DMS153 (cell line): ENCODE measurements at regions not wholly inside any gene's neighbourhood (a gene's known extent, or its start where the extent isn't known, plus 50 kb on each side); places are given as distances from the start of the nearest gene placed in this dataset.
A peak's percentile ranks its signal among the peaks of the same experiment; 100 is the strongest.

Experiments used
- DNase-seq: peaks from one replicate; lab custom pipeline; 2025; lab: John Stamatoyannopoulos, UW

- no peak for DNase-seq
Observed at GRCh38 chr7:155202106-155202871, 95.4 kb upstream of the INSIG1 start.

DNA sequence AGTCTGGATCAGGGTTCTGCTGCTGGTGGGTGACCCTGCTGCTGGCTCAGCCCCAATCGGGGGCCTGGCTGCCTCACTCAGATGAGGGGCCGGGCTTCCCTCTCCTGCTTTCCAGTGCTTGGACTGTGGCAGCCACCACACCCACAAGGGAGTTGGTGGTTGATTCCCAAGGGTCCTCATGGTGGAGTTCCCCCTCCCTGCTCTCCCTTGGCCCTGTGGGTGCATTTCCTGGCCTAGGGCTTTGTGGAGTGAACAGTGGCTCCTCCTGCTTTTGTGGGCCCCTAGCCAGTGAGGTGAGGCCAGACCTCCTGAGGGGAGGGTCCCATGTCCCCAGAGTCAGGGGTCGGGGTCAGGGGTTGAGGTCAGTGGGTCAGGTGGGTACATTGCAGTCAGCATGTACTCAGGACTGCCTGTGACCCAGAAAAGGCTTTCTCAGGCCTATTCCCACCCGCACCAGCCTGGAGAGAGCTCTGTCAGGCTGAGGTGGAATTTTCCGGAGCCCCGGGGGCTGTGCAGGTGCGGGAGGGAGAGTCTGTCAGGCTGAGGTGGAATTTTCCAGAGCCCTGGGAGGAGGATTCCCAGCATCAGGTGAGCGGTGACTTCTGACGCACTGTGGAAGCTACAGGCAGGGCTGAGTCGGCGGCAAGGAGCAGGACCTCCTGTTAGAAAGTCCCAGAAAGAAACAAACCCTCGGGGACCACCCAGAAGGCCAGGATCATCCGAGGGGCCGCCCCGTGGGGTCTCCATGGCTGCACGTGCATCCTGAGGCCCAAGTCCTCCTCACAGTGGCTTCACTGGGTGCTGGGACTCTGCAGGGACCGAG is 94.4 kb upstream of the INSIG1 start:
- DNase-seq, result no peak

GRCh38 chr7:155203882-155204691 is 93.6 kb upstream of the INSIG1 start:
- DNase-seq, result no peak

- DNase-seq, result no peak
Observed at GRCh38 chr7:155204744-155205367, 92.8 kb upstream of the INSIG1 start.

DNA sequence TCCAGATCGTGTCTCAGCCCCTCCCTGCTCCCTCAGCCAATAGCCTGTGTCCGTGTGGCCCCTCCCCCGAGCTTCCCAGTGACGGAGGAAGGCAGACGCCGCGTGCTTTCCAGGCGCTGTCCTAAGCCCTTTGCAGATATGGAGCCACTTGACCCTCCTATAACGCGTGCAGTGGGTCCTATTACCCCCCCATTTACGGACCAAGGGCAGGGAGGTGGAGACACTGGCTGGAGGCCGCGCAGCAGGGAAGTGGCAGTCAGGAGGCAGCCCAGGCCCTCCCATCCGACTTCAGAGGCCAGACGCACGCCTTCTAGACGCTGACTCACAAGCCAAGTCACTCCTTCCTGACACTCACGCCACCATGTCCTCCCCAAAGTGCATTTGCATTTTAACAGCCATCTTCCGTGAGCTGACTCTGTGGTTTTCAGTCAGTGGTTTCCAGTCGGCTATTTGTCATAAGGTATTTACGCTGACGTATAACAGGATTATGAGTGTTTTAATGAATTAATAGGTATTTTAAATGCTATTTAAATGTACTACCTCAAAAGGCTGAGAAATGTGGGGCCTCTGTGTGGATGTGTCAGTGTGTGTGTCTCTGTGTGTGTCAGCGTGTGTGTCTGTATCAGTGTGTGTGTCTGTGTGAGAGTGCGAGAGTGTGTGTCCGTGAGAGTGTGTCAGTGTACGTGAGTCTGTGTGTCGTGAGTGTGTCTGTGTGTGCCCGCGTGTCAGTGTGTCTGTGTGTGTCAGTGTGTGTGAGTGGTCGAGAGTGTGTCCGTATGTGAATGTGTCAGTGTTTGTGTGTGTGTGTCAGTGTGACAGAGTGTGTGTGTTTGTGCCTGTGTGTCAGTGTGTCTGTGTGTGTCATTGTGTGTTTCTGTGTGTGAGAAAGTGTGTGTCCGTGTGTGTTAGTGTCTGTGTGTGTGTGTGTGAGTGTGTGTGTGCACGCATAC is 92.0 kb upstream of the INSIG1 start:
- peak; percentile 8 for DNase-seq

GRCh38 chr7:155206318-155207020 is 91.2 kb upstream of the INSIG1 start:
- DNase-seq, result no peak

- DNase-seq, result no peak
Observed at GRCh38 chr7:155207326-155208002, 90.2 kb upstream of the INSIG1 start.

DNA sequence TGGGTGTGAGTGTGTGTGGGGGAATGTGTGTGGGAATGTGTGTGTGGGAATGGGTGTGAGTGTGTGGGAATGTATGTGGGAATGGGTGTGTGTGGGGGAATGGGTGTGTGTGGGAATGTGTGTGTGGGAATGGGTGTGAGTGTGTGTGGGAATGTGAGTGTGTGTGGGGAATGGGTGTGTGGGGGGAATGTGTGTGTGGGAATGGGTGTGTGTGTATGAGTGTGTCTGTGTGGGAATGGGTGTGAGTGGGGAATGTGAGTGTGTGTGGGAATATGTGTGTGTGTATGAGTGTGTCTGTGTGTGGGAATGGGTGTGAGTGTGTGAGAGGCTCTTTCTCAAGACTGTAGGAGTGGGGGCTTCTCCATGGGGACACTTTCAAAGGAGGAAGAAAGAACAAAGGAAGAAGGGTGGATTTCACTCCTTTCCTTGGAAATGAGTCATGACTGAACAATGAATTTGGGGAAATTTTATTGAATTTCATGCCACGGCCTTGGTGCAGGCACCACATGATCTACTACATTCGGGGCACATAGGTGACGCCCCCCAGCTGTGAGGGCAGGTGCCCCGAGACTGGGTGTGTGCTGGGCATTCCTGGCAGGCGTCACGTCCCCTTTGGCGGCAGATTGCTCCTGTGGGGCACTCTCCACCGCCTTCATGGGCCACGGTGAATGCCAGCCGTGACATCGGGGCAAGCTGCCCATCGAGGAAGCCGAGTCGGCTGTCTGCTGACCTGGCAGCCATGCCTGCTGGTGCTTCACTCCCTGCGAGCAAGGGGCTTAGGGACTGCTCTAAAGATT is 88.8 kb upstream of the INSIG1 start:
- no peak for DNase-seq

DNA sequence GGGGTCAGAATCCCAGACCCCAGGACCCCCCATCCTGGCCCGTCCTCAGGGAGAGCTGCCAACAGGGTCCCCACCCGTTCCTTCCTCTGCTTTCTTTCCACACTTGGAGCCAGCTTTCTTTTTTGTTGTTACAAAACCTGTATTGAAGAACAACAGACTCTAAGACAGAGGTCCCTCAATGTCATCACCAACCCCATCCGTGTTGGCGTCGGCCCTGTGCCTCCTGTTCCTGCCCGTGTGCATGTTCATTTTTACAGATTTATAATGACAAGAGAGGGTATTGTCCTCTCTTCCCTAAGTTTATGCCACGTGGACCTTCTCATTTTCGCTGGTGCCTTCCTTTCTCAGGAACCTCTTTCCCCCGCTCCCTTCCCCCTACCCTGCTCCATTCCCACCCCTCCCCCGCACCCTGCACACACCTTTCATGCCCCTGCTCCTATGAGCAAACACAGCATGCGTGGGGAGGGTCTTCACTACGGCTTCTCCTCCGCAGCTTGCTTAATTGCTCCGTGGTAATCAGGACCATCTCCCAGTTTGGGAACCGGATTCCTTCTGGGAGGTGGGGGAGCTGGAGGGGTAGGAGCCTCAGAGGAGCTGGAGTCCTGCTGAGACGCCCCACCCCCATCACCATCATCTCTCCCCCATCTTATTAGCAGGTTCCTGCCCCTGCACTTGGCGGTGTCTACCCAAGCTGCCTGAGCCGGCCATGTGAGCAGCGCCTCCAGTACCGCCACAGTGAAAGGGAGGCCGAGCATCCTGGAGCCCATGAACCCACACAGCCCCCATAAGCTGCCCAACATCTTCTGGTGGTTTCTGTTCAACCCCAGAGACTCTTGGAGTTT is 88.0 kb upstream of the INSIG1 start:
- no peak for DNase-seq

- DNase-seq, result no peak
Observed at GRCh38 chr7:155210356-155210755, 87.3 kb upstream of the INSIG1 start.

DNA sequence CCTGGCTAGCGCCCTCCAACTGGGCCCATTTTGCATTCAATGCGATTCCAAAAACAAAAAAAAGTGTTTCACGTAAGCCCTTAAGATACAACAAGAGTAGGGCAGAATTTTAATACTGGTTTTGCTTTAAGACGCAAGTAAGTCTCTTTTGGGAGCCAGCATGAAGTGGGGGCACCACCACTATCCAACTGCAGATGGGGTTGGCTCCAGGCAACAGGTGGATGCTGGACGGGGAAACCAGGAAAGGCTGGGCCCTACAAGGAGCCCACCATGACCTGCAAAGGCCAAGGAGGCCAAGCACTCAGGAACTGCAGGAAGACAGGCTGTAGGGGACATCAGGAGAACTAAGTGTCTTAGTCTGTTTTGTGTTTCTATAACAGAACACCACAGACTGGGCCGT is 86.5 kb upstream of the INSIG1 start:
- DNase-seq, result no peak

- no peak for DNase-seq
Observed at GRCh38 chr7:155211761-155212160, 85.9 kb upstream of the INSIG1 start.

DNA sequence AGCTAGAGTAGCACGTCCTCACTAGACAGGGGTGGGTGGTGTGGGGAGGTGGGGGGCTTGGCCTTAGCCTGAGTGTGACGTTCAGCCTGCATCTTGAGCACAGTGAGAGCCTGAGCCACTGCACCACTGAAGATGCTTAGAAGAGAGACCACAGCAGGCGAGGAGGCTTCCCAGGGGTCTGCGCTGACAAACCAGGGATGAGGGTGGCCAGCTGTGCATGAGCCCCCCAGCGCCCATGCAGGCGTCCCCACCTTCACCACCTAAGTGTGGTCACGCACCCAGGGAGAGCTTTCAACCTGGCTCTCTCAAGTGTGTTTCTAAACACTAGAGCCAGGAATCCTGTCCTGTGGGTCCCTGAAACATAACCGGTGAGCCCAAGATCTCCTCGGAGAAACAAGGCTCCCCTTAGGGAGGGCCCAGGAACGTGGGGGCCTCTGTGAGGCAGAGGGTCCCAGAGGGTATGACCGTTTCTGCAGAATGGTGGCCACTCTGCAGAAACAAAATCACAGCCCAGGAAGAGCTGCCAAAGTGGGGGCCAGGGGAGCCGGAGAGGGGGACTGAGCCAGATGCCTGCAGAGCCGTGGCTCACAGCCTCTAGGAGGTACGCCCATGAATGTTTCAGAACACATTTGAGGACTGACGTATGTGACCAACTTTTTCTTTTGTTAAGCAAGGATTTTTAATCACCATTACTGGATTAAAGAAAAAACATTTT is 85.2 kb upstream of the INSIG1 start:
- no peak for DNase-seq

GRCh38 chr7:155213385-155213784 is 84.3 kb upstream of the INSIG1 start:
- DNase-seq, result no peak

- peak; percentile 45 for DNase-seq
Observed at GRCh38 chr7:155213955-155214740, 83.5 kb upstream of the INSIG1 start.

DNA sequence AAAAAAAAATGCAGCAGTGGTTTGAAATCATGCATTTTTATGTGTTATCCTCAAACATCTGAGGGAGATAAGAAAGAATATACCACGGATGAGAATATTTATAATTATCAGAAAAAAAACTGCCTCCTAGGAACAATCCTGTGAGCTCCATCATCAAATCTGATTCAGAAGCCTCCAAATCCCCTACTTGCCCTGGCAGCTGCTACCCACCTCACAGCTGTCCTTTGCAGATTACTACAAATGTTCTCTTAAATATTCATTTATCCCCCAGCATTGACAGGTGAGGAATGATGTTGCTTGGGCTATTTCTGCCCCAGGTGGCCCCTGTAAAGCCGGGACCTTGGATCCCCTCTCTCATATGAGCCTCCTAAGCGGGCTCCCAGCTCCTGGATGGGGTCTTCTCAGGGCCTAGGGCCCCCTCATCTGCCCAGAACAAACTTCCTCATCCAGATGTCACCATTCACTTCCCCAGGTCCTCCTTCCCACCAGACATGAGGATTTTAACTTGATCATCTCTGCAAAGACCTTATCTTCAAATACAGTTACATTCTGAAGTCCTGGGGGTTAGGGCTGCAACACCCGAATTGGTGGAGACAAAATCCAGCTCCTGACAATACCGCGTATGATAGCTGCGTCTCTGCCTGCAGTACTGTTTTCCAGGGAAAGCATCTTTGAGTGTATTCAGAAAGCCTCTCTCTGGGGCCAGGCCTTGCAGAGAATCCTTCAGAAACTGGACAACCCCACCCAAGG is 81.9 kb upstream of the INSIG1 start:
- no peak for DNase-seq
